CD4-positive, alpha-beta T cell (primary cell): ENCODE measurements at regions not wholly inside any gene's neighbourhood (a gene's known extent, or its start where the extent isn't known, plus 50 kb on each side); places are given as distances from the start of the nearest gene placed in this dataset.

ENCODE experiments used
- ATAC-seq: fragments of 200-7000 bp; cut with Tn5 transposase; one replicate; pipeline ENCODE4 v1.10.0; 2022; ENCODE audit warnings: mild to moderate bottlenecking; ENCODE audit not compliant: poor library complexity
- CTCF ChIA-PET: fragments of 350-600 bp; sonication (Branson Sonifier 250); formaldehyde crosslinking; loops from one replicate; lab custom pipeline; 2021; ENCODE audit warnings: antibody characterized with exemption, inconsistent platforms; lab: Charles Lee
- POLR2A ChIA-PET: fragments of 350-600 bp; sonication (Branson Sonifier 250); formaldehyde crosslinking; loops from one replicate; lab custom pipeline; 2021; ENCODE audit warnings: antibody characterized with exemption, inconsistent platforms; lab: Charles Lee
- DNase-seq, 14 experiments: peaks; one replicate each; pipeline ENCODE4 v3.0.0-alpha.2; 2013 to 2020; ENCODE audit warnings: mixed read lengths in 2 of 14
- H3K27ac ChIP-seq, 2 donors: one replicate each; pipeline versions ENCODE4 v1.5.1 to v1.7.0; 2013; ENCODE audit warnings: low read length in 2 of 2, low read depth in 1 of 2, mild to moderate bottlenecking in 1 of 2
- H3K27me3 ChIP-seq, 2 experiments: 1 replicate in 1 of 2; 2 replicates in 1 of 2; pipeline versions ENCODE4 v1.6.1 to v1.7.0; 2013; ENCODE audit warnings: low read length in 2 of 2, control low read depth in 1 of 2, mild to moderate bottlenecking in 1 of 2, moderate library complexity in 1 of 2; ENCODE audit not compliant: insufficient read depth in 2 of 2, control insufficient read depth in 1 of 2
- H3K36me3 ChIP-seq: one replicate; pipeline ENCODE4 v1.6.1; 2013; ENCODE audit warnings: low read length, control low read depth; ENCODE audit not compliant: insufficient read depth
- H3K4me1 ChIP-seq: one replicate; pipeline ENCODE4 v1.6.1; 2013; ENCODE audit warnings: low read length, control low read depth; ENCODE audit not compliant: insufficient read depth
- H3K4me3 ChIP-seq: one replicate; pipeline ENCODE4 v1.5.1; 2013; ENCODE audit warnings: mild to moderate bottlenecking, low read length, moderate library complexity
- H3K9me3 ChIP-seq, 2 experiments: 1 replicate in 1 of 2; 2 replicates in 1 of 2; pipeline versions ENCODE4 v1.6.1 to v1.7.0; 2013; ENCODE audit warnings: low read length in 2 of 2, mild to moderate bottlenecking in 2 of 2, control low read depth in 1 of 2, moderate library complexity in 1 of 2; ENCODE audit not compliant: control insufficient read depth in 1 of 2, insufficient read depth in 1 of 2
- H3K27ac Mint-ChIP-seq: one replicate; pipeline ENCODE4 v1.8.0; 2020; ENCODE audit warnings: mixed read lengths
- H3K27me3 Mint-ChIP-seq: one replicate; pipeline ENCODE4 v1.8.0; 2021; ENCODE audit warnings: mixed read lengths
- H3K36me3 Mint-ChIP-seq: one replicate; pipeline ENCODE4 v1.8.0; 2021; ENCODE audit warnings: low read depth, mixed read lengths
- H3K4me1 Mint-ChIP-seq: one replicate; pipeline ENCODE4 v1.8.0; 2021; ENCODE audit warnings: low read depth, mixed read lengths
- H3K4me3 Mint-ChIP-seq: one replicate; pipeline ENCODE4 v1.8.0; 2020; ENCODE audit warnings: mild to moderate bottlenecking, mixed read lengths
- H3K9me3 Mint-ChIP-seq: one replicate; pipeline ENCODE4 v1.8.0; 2020; ENCODE audit warnings: mixed read lengths
- CTCF ChIP-seq: fragments of 200-600 bp; IDR thresholded peaks from one replicate; pipeline ENCODE4 v1.8.0; 2022; ENCODE audit warnings: antibody characterized with exemption, mild to moderate bottlenecking
- intact Hi-C, 2 experiments: fragments of 100-400 bp; cut with DNase I in 1 of 2; cut with micrococcal nuclease in 1 of 2; formaldehyde crosslinking; loops; one replicate each; pipeline versions ENCODE4 v1.15.1 to v1.9.0; 2023 to 2025; cut with DNase I, micrococcal nuclease

GRCh38 chr20:7523288-7523687 lies 417.0 kb downstream of the HAO1 start:
- no peaks in the 10 kb centered on the region for H3K36me3 Mint-ChIP-seq
- CTCF ChIA-PET, result no interaction called here
- Histone ChIP-seq H3K4me1 (no peaks in the 10 kb centered on the region), H3K27me3 (no peaks in the 10 kb centered on the region), H3K36me3 (no peaks in the 10 kb centered on the region), H3K27ac (no peak overlapping the region), H3K4me3 (no peak overlapping the region), H3K9me3 (peaks cover 3% of the 10 kb centered on the region in 2 experiments)
- POLR2A ChIA-PET, result no interaction called here
- TF ChIP-seq CTCF, result no peak
- intact Hi-C loops, result no loop called here
- H3K4me1 Mint-ChIP-seq, result no peaks in the 10 kb centered on the region
- H3K9me3 Mint-ChIP-seq, result peaks cover 11% of the 10 kb centered on the region
- H3K4me3 Mint-ChIP-seq, result no peak overlapping the region
- no peak overlapping the region for H3K27ac Mint-ChIP-seq
- no peaks in the 10 kb centered on the region for H3K27me3 Mint-ChIP-seq
- ATAC-seq (no peak), DNase-seq (no peak)

GRCh38 chr20:7540018-7540417 lies 400.2 kb downstream of the HAO1 start:
- ATAC-seq, result no peak
- H3K4me3 ChIP-seq, result no peak overlapping the region
- Mint-ChIP-seq H3K4me1 (no peaks in the 10 kb centered on the region), H3K4me3 (no peak overlapping the region), H3K27me3 (no peaks in the 10 kb centered on the region), H3K9me3 (peaks cover 7% of the 10 kb centered on the region), H3K27ac (no peak overlapping the region), H3K36me3 (no peaks in the 10 kb centered on the region)
- intact Hi-C loops, result no loop called here
- peaks cover 0 to 4% of the 10 kb centered on the region in 2 experiments for H3K9me3 ChIP-seq
- H3K27me3 ChIP-seq, result no peaks in the 10 kb centered on the region
- no peak overlapping the region for H3K27ac ChIP-seq
- TF ChIP-seq CTCF, result no peak
- H3K36me3 ChIP-seq, result no peaks in the 10 kb centered on the region
- CTCF ChIA-PET, result no interaction called here
- no peak for DNase-seq
- H3K4me1 ChIP-seq, result no peaks in the 10 kb centered on the region
- POLR2A ChIA-PET, result no interaction called here

GRCh38 chr20:7540923-7541322 lies 399.3 kb downstream of the HAO1 start:
- H3K27me3 ChIP-seq, result no peaks in the 10 kb centered on the region
- no peak overlapping the region for H3K4me3 ChIP-seq
- no peaks in the 10 kb centered on the region for H3K27me3 Mint-ChIP-seq
- CTCF ChIA-PET, result no interaction called here
- POLR2A ChIA-PET, result no interaction called here
- peaks cover 10% of the 10 kb centered on the region for H3K9me3 Mint-ChIP-seq
- no peaks in the 10 kb centered on the region for H3K36me3 ChIP-seq
- H3K4me1 ChIP-seq, result no peaks in the 10 kb centered on the region
- H3K4me3 Mint-ChIP-seq, result no peak overlapping the region
- peaks cover 0 to 4% of the 10 kb centered on the region in 2 experiments for H3K9me3 ChIP-seq
- intact Hi-C loops, result no loop called here
- H3K36me3 Mint-ChIP-seq, result no peaks in the 10 kb centered on the region
- ATAC-seq, result no peak
- DNase-seq, result no peak
- no peaks in the 10 kb centered on the region for H3K4me1 Mint-ChIP-seq
- H3K27ac ChIP-seq, result no peak overlapping the region
- H3K27ac Mint-ChIP-seq, result no peak overlapping the region
- no peak for TF ChIP-seq CTCF
